Stimulated activated CD4-positive, alpha-beta T cell treated with anti-CD3 and anti-CD28 coated beads, TNF-alpha, amount 100 ng/mL, for 1 hour (primary cell): ENCODE measurements at regions not wholly inside any gene's neighbourhood (a gene's known extent, or its start where the extent isn't known, plus 50 kb on each side); places are given as distances from the start of the nearest gene placed in this dataset.

Experiments used
- DNase-seq, 3 donors: peaks; one replicate each; pipeline ENCODE4 v3.0.0-alpha.2; 2020; ENCODE audit warnings: low read depth in 3 of 3, low spot score in 1 of 3

DNA sequence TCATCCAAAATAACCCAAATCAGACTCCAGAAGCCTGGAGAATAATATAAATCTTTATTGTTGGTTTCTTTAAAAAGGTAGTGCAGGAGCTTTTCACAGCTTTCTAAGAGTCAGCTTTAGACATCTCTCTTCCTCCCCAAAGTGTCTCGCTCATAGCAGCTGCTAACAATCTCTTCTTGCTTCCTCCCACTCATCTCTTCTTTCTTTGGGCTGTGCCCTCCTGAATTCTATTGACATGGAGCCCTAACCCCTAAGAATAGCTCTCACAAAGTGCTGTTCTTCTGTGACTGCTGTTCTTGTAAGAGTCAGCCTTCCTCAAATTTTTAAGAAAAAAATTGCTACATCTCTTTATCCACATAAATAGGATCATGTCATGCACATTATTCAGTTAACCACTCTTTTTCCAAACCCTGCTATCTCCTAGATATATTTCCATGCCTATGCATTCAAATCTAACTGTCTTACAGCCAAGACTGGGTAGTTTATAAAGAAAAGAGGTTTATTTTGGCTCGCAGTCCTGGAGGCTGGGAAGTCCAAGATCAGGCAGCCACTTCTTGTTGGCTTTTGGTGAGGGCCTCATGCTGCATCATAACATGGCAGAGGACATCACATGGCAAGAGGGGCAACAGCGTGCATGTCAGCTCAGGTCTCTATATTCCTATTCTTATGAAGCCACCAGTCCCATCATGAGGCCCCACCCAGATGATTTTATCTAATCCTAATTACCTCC is 301.0 kb upstream of the POU3F1 start:
- no peak for DNase-seq

DNA sequence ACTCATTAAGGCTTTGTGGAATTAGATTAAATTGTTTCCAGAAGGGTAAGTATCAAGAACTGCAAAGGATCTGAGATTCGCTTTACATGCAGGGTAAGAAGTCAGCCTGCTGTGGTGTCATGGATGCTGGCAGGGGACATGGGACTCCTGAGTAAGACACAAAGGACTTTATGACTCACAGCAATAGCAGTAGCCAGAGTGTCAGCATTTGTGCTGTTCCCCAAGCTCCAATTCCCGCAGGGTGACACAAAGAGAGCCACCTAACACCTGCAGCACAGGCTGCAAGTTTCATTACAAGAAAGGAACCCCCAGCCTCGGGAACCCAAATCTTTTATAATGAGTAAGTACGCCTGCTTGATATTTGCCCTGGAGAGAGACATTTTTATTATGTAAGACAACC is 298.1 kb upstream of the POU3F1 start:
- DNase-seq = no peak

DNA sequence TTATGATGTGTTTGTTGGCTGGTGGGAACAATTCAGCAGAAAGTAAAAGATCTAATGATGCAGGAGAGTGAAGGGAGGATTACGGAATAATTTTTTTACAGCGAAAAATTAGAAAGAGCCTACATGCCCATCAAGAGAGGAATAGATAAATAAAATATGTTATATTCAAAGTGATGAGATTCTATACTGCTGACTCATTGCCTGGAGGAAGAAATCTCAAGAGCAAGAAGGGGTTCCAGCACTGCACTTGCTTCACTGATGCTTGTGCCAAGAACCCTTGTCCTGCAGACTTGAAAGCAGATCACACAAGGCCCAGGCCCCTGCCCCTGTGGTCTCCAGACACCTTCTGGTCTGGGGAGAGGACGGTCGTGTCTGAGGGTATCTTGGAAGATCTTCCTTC is 295.1 kb upstream of the POU3F1 start:
- DNase-seq = no peak

DNA sequence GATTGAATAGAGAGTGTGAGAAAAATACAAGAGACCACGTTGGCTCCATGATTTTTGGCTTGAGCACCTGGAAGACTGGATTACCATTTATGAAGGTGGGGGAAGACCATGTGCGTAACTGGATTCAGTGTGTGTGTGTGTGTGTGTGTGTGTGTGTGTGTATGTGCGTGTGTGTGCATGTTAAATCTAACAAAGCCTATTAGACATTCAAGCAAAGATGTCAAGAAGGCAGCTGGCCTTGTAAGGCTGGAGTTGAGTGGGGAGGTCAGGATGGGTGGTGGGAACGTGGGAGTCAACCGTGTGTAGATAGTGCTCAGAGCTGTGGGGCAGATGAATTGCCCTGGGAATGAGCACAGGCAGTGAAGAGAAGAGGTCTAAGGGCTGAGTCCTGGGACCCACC is 293.8 kb upstream of the POU3F1 start:
- DNase-seq = no peak

DNA sequence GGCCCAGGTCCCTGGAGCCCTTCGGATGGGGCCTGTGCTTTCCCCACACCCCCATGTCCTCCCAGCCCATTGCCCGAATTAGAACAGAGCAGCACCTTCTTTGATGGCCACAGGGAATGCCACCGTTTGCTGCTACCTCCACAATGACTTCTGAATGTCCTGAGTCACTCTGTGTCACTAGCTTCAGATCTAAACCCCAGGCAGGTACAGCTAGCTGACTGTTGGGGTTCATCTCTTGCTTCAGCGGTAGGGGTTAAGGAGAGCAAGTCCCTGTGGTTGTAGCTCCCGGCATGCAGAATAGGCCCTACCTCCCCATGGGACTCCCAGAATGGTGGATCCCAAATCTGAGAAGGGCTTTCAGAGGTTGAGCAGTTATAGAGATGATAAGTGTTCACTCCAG is 291.1 kb upstream of the POU3F1 start:
- DNase-seq = no peak

DNA sequence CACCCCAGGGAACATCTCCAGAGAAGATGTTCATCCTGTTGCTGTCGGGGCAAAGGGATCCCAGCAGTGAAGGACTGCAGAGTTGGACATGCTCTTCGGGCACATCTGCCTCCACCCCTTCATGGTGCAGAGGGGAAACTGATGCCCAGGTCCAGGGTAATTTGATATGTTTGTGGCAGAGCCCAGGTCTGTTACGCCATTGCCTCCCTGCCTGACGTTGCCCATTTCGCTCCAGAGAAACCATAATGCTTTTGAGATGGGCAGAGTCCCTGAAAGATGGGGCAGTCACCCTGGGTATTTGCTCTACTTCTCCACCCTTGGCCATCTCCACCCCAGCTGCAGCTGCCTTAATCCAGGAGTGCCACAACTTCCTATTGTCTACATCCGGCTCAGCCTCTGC is 290.4 kb upstream of the POU3F1 start:
- DNase-seq = no peak

DNA sequence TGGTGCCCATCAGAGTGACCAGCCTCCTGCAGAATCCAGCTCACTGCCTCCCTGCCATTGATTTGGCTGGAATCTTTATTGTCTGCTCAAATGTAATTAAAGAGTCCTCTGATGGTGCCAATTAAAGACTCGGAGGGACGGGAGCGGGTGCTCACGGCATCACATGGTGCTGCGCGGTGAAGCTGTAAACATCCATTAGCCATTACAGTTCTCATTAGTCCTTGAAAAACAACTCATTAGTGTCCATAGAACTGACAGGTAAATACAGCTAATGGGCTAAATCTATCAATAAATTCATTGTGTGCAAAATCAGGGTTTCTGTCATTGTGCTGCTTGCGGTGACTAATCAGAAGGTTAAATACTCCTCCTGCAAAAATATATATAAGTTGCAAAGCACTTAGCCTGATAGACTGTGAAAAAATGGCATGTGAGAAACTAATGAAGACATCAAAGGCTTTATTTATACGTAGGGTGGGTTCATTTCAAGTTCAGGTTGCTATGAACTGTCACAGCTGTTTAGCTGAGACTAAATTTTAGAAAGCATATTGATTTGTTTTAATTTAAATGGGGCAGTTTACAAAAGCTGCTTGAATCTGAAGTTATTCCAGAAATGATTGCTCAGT is 289.8 kb upstream of the POU3F1 start:
- no peak for DNase-seq

DNA sequence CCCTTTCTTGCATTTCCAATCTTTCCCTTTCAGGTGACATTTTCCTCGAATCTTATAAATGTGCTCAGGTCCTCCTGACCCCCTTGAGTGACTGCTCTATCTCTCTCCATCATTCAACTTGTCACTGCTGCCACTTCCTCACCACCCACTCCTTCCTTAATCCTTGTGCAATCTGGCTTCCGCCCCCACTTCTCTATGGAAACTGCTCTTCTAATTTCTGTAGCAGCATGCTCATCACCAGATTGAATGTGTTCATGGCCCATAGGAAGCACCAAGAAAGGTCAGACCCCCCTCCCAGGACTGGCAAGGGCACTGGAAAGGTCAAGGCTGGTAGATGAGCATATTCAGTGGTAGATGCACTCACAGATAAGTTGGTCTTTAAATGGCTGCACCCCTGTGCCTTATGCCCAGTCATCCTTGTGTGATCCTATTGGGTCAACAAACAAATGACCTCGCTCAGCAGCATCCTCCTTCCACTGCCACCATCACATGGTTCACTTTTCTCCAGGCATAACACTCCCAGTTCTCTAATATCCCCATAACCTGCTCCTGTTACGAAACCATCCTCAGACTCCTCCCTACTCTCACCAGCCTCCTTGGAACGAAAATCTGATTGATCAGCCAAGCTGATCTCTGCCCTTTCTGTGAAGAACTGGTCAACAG is 288.5 kb upstream of the POU3F1 start:
- DNase-seq = no peak

DNA sequence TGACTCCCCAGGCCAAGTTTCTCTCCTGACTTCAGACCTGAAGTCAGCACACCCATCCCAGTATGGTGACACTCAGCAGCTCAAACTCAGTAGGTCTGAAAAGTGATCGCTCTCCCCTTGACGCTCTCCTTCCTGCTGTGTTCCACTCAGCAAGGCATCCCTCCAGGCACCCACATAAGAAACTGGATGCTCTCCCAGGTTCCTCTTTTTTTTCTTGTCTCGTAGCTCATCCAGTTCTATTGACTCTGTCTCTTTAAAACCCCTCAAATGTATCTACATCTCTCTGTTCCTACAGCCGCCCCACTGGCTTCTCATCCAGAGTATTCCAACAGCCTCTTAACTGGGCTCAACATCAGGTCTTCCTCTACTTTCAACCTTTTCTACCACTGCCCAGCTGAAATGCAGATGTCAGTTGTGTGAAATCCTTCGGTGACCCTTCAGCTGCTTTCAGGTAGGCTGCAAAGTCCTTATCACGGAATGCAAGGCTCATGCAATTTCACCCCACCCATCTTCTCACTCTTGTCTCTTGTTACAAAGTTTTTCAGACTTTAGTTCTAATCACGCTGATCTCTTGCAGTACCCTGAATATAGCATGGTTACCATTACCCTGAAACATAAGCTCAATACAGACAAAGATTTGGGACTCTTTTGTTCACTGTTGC is 286.2 kb upstream of the POU3F1 start:
- DNase-seq = no peak

DNA sequence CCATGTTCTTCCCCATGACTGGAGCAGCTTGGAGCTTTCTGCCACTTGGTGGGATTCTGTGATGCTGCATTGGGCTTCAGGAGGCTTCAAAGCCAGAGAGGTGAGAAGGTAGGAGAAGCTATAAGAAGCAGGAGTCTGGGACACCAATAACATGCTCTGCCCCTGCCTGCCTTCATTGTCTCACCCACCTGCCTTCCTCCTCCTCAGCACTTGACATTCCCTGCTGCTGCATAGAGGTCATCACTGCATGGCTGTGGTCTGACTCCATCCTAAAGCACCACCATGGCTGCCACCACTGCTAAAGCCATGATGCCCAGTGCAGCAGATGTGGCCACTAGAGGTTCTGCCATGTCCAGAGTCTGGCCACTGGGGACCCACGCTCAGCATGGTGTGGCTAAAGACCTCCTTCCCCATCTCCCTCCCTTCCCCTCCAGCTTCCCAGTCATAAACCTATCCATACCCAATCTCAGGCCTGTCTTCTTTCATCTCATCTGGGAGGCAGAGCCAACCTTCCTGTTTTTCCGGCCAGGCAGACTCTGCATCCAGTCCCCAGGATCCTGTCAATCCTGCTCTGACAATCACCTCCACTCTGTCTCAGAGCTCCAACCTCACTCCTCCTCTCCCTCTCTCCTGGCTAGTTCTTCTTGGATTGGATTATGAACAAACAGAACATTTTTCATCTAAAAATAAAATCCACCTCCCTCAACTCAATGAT is 285.1 kb upstream of the POU3F1 start:
- no peak for DNase-seq

DNA sequence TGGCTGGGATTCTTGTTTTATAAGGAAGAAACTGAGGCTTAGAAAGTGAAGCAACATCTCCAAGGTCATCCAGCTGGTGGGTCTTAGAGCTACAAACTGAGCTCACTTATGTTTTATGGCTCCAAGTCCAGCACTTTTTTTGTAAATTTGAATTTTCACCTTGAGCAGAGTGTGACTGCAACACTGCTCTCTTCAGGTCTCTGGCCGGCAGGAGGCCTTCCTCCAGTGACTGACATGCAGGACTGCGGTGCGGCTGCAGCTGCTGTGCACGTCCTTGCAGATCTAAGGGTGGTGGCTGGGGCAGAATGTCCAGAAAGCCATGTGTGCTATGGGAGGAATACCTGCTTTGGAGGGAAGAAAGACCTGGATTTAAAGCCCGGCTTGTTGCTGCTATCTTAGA is 284.2 kb upstream of the POU3F1 start:
- DNase-seq = no peak

DNA sequence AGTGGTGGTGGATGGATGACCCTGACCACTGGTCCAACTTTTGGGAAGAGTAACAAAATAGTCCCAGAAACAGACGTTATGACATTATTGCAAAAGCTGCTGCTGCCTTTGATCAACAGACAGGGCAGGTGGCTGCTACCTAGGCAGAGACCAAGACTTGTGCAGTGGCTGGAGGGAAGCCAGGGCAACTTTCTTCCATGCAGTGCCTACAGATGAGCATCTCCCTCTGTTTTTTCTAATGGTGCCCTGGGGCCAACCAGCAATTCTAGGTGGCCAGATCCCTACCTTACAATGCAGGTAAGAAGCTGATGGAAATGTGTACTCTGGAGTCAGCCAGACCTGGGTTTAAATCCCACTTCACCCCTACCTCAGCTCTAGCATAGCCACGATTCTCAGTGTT is 283.1 kb upstream of the POU3F1 start:
- no peak for DNase-seq

DNA sequence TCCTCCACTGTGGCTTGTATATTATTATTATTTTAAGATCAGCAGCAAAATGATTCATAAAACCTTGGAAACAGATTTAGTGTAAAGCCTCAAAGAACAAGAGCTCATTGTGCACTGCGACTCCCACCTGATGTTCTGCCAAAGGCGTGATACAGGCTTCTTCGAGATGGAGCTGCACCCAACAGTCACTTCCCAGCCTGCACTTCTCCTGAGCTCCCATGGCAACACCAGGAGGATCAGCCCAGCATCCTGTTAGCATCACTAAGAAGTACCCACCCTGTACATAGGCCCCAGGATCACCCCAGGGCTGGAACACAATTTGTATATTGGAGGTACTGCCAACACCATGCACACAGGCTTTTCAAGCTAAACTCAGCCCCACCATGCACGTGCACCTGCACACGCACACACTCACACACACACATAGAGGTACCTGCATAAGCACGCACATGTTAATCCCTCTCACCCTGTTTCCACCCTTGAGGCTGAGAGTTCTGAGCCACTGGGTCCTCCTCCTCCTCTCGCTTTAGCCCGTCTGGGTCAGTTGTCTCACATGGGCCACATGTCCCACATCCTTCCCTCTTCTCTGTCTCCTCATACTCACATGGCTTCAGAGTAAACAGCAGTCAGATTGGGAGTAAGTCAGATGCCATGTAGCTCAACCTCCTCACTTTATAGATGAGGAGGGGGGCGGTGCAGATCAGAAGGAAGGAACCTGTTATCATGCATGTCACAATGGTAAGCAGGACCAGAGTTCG is 281.9 kb upstream of the POU3F1 start:
- DNase-seq = no peak

DNA sequence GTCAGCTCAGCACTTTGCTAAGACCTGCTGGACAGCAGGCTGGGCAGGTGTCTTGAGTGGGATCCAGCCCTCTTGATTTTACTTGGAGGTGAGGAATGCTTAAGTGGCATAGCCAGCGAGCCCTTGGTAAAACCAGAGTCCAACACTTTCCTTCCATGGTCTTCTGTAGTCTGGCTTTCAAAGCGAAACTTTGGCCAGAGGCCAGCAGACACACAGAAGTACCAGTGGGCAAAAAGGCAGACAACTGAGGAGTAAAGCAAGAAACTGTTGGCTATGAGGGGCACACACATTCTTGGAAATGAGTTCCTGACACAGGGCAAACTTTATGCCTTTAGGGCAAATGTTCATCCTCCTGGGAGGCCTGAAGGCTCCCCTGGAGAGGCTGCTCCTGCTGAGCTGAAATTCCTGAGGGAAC is 281.0 kb upstream of the POU3F1 start:
- no peak for DNase-seq

DNA sequence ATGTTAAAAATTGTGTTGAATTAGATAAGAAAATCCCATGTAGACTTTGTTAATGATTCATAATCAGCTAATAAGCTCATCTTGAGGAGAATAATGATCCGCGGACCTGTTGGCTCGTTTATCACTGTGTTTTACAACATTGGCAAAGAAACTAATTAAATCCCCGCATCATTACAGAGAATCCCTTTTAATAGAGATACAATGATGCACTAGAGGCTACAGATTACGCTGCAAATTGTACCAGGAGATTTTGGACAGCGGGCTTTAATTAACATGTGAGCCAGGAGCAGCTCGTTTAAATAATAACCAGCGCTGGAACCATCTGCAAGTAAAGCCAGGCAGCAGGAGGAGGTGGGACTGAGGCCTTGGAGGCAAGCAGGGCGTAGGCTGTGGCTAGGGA is 280.3 kb upstream of the POU3F1 start:
- no peak for DNase-seq

DNA sequence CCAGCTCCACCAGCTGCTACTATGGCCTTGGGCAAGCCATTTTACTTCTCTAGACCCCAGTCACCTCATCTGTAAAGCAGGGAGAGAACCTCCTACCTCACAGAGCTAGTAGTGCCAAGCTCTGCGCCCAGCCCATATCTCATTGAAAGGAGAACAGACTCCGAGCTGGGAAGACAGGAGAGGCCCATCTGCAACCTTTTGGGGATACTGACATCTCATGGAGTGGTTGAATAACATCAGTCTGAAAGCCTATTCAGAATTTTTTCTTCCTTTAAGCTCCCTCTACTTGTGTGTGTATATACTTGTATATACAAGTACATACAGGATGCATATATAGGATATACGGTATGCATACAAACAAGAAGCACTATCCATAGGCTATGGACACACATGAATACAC is 279.5 kb upstream of the POU3F1 start:
- no peak for DNase-seq

DNA sequence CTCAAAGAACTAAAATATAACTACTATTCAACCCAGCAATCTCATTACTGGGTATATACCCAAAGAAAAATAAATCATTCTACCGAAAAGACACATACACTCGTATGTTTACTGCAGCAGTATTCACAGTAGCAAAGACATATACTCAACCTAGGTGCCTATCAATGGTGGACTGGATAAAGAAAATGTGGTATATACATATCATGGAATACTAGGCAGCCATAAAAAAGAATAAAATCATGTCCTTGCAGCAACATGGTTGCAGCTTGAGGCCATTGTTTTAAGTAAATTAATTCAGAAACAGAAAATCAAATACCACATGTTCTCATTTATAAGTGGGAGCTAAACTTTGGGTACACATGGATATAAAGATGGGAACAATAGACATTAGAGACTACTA is 266.2 kb upstream of the POU3F1 start:
- no peak for DNase-seq

DNA sequence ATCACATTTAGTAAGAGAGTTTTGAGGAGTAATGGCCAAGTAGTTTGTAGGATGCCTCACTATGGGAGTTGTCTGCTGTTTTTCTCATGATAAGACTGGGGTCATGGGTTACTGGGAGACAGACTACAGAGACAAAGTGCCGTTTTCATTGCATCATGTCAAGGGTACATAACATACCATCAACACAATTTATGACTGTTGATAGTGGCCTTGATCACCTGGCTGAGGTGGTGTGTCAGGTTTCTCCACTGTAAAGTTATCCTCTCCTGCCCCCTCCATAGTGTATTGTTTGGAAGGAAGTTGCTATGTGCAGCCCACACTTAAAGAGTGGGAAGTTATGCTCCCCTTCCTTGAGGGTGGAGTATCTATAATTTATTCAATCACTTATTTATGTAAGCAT is 263.5 kb upstream of the POU3F1 start:
- no peak for DNase-seq

DNA sequence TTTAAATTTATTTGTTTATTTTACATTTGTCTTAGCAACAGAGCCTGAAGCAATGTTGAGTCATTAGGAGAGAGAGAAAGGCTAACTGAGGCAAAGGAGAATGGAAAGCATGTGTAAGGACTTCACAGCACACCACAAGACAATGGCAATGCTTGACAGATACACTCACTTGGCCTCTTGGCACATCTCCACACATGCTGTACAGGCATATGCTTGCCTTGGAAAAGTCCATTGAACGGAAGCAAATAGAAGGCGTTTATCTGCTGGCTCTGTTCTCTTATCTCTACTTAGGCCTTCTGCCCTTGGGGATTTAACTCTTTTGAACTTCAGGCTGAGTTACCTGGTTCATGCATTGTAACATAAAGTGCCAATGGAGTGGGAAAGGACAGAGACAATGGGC is 262.2 kb upstream of the POU3F1 start:
- DNase-seq = no peak

DNA sequence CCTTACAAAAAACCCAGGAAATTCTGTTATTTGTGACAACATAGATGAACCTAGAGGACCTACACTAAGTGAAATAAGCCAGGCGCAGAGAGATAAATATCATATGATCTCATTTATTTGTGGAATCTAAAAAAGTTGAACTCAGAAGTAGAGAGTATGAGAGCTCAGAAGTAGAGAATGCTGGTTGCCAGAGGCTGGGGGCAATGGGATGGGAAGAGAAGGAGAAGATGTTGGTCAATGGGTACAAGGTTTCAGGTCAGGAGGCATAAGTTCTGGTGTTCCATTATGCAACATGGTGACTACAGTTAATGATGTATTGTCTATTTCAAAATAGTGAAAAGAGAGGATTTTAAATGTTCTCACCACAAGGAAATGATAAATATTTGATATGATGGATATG is 259.1 kb upstream of the POU3F1 start:
- DNase-seq = no peak

DNA sequence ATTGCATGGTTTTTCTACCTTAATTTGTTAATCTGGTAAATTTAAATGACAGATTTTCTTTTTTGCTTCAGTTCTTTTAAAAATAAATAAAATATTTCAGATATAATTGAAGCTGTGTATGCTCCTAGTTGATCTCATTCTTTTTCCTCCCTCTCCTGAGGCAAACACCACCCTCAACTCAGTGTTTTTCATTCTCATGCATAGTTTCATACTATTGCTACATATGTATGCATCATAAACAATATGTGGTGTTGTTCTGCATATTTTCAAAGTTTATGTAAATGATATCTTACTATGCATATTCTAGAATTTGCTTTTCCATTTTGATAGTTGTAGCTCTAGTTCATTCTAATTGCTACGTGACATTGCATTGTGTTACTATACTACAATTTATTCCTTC is 257.2 kb upstream of the POU3F1 start:
- no peak for DNase-seq
